Endothelial cell (in vitro differentiated cells): ENCODE measurements at regions not wholly inside any gene's neighbourhood (a gene's known extent, or its start where the extent isn't known, plus 50 kb on each side); places are given as distances from the start of the nearest gene placed in this dataset.

Experiments
- DNase-seq: peaks from one replicate; pipeline ENCODE4 v3.0.0; 2021; ENCODE audit warnings: low spot score
- H3K27ac Mint-ChIP-seq: one replicate; pipeline ENCODE4 v1.8.0; 2021; ENCODE audit warnings: mixed read lengths, inconsistent platforms; ENCODE audit not compliant: unreplicated experiment
- H3K27me3 Mint-ChIP-seq: one replicate; pipeline ENCODE4 v1.8.0; 2021; ENCODE audit warnings: mild to moderate bottlenecking, moderate library complexity, mixed read lengths, inconsistent platforms; ENCODE audit not compliant: unreplicated experiment
- H3K36me3 Mint-ChIP-seq: one replicate; pipeline ENCODE4 v1.8.0; 2021; ENCODE audit warnings: mild to moderate bottlenecking, low read depth, mixed read lengths, inconsistent platforms; ENCODE audit not compliant: unreplicated experiment
- H3K4me1 Mint-ChIP-seq: one replicate; pipeline ENCODE4 v1.8.0; 2021; ENCODE audit warnings: mild to moderate bottlenecking, mixed read lengths, inconsistent platforms; ENCODE audit not compliant: unreplicated experiment
- H3K4me3 Mint-ChIP-seq: one replicate; pipeline ENCODE4 v1.8.0; 2021; ENCODE audit warnings: mild to moderate bottlenecking, mixed read lengths, inconsistent platforms; ENCODE audit not compliant: unreplicated experiment
- H3K9me3 Mint-ChIP-seq: one replicate; pipeline ENCODE4 v1.8.0; 2021; ENCODE audit warnings: mixed read lengths, inconsistent platforms; ENCODE audit not compliant: unreplicated experiment
- CTCF ChIP-seq: fragments of 200-600 bp; sonication (generic); IDR thresholded peaks from one replicate; pipeline ENCODE4 v1.5.0; 2021; ENCODE audit warnings: antibody characterized with exemption; ENCODE audit not compliant: unreplicated experiment

- H3K9me3 Mint-ChIP-seq, result no peaks in the 10 kb centered on the region
- H3K4me1 Mint-ChIP-seq, result no peaks in the 10 kb centered on the region
- TF ChIP-seq CTCF, result no peak
These were observed 328.7 kb upstream of the ATP11B start for GRCh38 chr3:182464513-182465145.

GRCh38 chr3:182465301-182466185, 327.8 kb upstream of the ATP11B start:
- Mint-ChIP-seq H3K36me3 (no peaks in the 10 kb centered on the region), H3K4me1 (no peaks in the 10 kb centered on the region), H3K9me3 (no peaks in the 10 kb centered on the region), H3K27me3 (peaks cover 2% of the 10 kb centered on the region), H3K4me3 (no peak overlapping the region), H3K27ac (no peak overlapping the region)
- DNase-seq, result no peak
- TF ChIP-seq CTCF, result no peak

More at GRCh38 chr3:182464513-182465145, 328.7 kb upstream of the ATP11B start:
- no peak for DNase-seq
- no peaks in the 10 kb centered on the region for H3K36me3 Mint-ChIP-seq
- no peak overlapping the region for H3K27ac Mint-ChIP-seq
- no peak overlapping the region for H3K4me3 Mint-ChIP-seq
- peaks cover 2% of the 10 kb centered on the region for H3K27me3 Mint-ChIP-seq

GRCh38 chr3:182469086-182469485, 324.2 kb upstream of the ATP11B start:
- no peak for TF ChIP-seq CTCF
- no peaks in the 10 kb centered on the region for H3K9me3 Mint-ChIP-seq
- H3K36me3 Mint-ChIP-seq, result no peaks in the 10 kb centered on the region
- H3K27me3 Mint-ChIP-seq, result peaks cover 2% of the 10 kb centered on the region
- H3K4me1 Mint-ChIP-seq, result no peaks in the 10 kb centered on the region
- no peak overlapping the region for H3K4me3 Mint-ChIP-seq
- H3K27ac Mint-ChIP-seq, result no peak overlapping the region
- DNase-seq, result no peak

DNA sequence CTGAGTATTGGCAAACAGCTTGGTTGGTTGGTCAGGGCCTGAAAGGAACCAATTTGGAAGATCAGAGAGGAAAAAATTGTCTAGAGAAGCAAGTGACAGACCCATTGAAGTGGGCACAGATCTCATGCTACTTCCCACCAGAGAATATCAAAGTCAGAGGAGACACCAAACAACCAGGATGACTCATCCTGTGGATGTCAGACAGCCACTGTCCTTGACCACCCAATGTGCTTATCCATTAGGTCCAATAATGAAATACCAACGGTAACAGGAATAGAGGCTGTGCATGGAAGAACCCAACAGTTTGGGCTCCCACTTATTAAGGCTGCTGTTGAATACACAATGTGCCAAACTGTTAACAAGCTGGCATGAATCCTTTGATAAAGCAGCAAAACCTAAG, 323.1 kb upstream of the ATP11B start:
- no peak overlapping the region for H3K4me3 Mint-ChIP-seq
- H3K9me3 Mint-ChIP-seq, result no peaks in the 10 kb centered on the region
- DNase-seq, result no peak
- no peaks in the 10 kb centered on the region for H3K4me1 Mint-ChIP-seq
- peaks cover 2% of the 10 kb centered on the region for H3K27me3 Mint-ChIP-seq
- no peaks in the 10 kb centered on the region for H3K36me3 Mint-ChIP-seq
- no peak for TF ChIP-seq CTCF
- no peak overlapping the region for H3K27ac Mint-ChIP-seq

DNA sequence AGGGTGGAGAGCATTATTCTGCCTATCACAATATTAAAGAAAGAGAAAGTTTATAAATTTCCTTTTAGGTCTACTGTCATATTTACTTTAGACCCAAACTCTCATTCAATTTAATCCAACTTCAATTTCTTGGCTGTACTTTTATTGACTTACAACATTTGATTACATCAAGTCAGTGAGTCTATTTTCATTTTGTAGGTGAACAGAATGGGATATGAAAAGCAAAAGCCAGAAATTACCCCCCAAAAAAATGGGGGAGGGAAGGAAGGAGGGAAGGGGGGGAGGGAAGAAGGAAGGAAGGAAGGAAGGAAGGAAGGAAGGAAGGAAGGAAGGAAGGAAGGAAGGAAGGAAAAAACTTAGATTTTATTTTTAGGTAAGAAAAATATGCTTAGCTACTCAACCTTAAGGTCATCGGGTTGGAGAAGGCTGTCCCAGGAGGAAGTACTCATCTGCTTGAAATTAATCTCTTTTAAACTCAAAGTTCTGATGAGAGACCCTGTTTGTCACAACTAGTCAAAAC, 320.1 kb upstream of the ATP11B start:
- Mint-ChIP-seq H3K9me3 (no peaks in the 10 kb centered on the region), H3K27ac (no peak overlapping the region), H3K27me3 (peaks cover 2% of the 10 kb centered on the region), H3K36me3 (no peaks in the 10 kb centered on the region), H3K4me3 (no peak overlapping the region), H3K4me1 (no peaks in the 10 kb centered on the region)
- DNase-seq, result no peak
- TF ChIP-seq CTCF, result no peak
